ENCODE measurements at regions not wholly inside any gene's neighbourhood (a gene's known extent, or its start where the extent isn't known, plus 50 kb on each side); places are given as distances from the start of the nearest gene placed in this dataset.

DNA sequence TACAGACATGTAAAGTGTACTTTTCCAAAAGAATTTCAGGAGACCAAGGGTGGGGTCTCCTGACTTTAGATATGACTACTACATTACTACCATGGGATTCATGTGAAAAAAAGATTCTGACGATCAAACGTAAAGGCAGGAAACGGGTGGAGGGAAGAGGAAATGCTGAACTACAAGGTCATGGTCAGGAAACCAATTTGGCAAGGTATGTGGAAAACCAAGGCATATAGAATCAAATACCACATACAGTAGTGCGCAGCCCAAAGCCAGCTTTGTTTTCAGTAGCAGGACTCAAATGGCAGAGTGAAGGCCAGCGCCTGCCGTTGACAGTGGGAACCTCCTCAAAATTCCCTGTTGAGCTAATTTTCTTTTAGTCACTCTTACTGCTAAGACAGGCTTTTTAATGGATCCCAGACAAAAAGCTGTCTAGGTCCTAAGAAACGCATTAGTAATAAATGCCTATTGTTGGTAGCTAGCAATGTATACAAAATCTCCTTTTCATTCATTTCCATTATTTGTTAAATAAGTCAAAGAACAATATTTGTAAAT is 57.6 kb upstream of the SERTAD2 start:
- in situ Hi-C loops (cut with HindIII; ENCODE audit: low pct_unique_long_range_greater_than_20kb, low sequenced_read_pairs) (no loop called here), intact Hi-C loops (cut with micrococcal nuclease; ENCODE audit: unreplicated experiment) (no loop called here)
- no TSS peak for BruUV-seq (replicated peaks)
- no peaks in the 10 kb centered on the region for H3K4me1 ChIP-seq (ENCODE audit: control insufficient read depth, insufficient read depth, low read length)
- DNase-seq (ENCODE audit: low read depth, low spot score) (no peak), ATAC-seq (no peak)
- no peaks in the 10 kb centered on the region for H3K9me3 ChIP-seq (ENCODE audit: control insufficient read depth, insufficient read depth, low read depth, low read length)
- H3K36me3 ChIP-seq (ENCODE audit: control insufficient read depth, insufficient read depth, low read length) = no peaks in the 10 kb centered on the region
- H3K4me3 ChIP-seq (ENCODE audit: low read depth in 2 of 2, low read length in 2 of 2) = no peak overlapping the region
- no peak overlapping the region for H3K27ac ChIP-seq (ENCODE audit: low read length)
- no peaks in the 10 kb centered on the region for H3K27me3 ChIP-seq (ENCODE audit: control insufficient read depth, insufficient read depth, low read length)
- TF ChIP-seq SIN3A (IDR thresholded peaks at IDR 0.05; ENCODE audit: borderline replicate concordance, insufficient read depth, low read depth, low read length) (no peak), POLR2AphosphoS5 (IDR thresholded peaks at IDR 0.05; ENCODE audit: low read depth, low read length) (no peak), TCF7L2 (IDR thresholded peaks at IDR 0.05; ENCODE audit: low read depth, low read length) (no peak)
- TF ChIP-seq, protein P1, sequence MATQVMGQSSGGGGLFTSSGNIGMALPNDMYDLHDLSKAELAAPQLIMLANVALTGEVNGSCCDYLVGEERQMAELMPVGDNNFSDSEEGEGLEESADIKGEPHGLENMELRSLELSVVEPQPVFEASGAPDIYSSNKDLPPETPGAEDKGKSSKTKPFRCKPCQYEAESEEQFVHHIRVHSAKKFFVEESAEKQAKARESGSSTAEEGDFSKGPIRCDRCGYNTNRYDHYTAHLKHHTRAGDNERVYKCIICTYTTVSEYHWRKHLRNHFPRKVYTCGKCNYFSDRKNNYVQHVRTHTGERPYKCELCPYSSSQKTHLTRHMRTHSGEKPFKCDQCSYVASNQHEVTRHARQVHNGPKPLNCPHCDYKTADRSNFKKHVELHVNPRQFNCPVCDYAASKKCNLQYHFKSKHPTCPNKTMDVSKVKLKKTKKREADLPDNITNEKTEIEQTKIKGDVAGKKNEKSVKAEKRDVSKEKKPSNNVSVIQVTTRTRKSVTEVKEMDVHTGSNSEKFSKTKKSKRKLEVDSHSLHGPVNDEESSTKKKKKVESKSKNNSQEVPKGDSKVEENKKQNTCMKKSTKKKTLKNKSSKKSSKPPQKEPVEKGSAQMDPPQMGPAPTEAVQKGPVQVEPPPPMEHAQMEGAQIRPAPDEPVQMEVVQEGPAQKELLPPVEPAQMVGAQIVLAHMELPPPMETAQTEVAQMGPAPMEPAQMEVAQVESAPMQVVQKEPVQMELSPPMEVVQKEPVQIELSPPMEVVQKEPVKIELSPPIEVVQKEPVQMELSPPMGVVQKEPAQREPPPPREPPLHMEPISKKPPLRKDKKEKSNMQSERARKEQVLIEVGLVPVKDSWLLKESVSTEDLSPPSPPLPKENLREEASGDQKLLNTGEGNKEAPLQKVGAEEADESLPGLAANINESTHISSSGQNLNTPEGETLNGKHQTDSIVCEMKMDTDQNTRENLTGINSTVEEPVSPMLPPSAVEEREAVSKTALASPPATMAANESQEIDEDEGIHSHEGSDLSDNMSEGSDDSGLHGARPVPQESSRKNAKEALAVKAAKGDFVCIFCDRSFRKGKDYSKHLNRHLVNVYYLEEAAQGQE (IDR thresholded peaks at IDR 0.05; ENCODE audit: insufficient read depth in 1 of 2, low read depth in 2 of 2, low read length in 1 of 2) = no peak
- TF ChIP-seq, protein P2, sequence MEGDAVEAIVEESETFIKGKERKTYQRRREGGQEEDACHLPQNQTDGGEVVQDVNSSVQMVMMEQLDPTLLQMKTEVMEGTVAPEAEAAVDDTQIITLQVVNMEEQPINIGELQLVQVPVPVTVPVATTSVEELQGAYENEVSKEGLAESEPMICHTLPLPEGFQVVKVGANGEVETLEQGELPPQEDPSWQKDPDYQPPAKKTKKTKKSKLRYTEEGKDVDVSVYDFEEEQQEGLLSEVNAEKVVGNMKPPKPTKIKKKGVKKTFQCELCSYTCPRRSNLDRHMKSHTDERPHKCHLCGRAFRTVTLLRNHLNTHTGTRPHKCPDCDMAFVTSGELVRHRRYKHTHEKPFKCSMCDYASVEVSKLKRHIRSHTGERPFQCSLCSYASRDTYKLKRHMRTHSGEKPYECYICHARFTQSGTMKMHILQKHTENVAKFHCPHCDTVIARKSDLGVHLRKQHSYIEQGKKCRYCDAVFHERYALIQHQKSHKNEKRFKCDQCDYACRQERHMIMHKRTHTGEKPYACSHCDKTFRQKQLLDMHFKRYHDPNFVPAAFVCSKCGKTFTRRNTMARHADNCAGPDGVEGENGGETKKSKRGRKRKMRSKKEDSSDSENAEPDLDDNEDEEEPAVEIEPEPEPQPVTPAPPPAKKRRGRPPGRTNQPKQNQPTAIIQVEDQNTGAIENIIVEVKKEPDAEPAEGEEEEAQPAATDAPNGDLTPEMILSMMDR (IDR thresholded peaks at IDR 0.05) = no peak
- POLR2A ChIA-PET = no interaction called here
- CTCF ChIA-PET = no interaction called here

DNA sequence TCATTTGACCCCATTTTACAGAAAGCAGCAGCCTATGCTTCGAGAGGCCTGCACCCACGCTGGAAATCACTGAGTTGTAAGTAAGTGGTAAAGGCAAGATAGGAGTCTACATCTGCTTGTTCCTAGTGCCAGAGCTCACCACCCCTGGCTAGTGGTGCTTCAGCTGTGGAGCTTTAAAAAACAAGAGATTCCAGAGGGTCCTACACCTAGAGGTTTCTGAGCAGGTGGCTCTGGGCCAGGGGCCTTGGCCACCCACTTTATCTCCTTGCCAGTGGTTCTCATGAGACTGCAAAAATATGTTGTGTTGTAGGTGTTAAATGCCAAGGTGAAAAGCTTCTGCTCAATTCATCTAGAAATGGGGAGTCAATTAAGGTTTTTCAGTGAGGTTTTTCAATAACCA is 60.0 kb upstream of the SERTAD2 start:
- ChIA-PET CTCF (no interaction called here), POLR2A (no interaction called here)
- DNase-seq (ENCODE audit: low read depth, low spot score) (no peak), ATAC-seq (no peak)
- H3K36me3 ChIP-seq (ENCODE audit: control insufficient read depth, insufficient read depth, low read length) = no peaks in the 10 kb centered on the region
- no peak overlapping the region for H3K27ac ChIP-seq (ENCODE audit: low read length)
- BruUV-seq (replicated peaks) = no TSS peak
- H3K4me1 ChIP-seq (ENCODE audit: control insufficient read depth, insufficient read depth, low read length) = no peaks in the 10 kb centered on the region
- no peaks in the 10 kb centered on the region for H3K27me3 ChIP-seq (ENCODE audit: control insufficient read depth, insufficient read depth, low read length)
- no peak overlapping the region for H3K4me3 ChIP-seq (ENCODE audit: low read depth in 2 of 2, low read length in 2 of 2)
- in situ Hi-C loops (cut with HindIII; ENCODE audit: low pct_unique_long_range_greater_than_20kb, low sequenced_read_pairs) = no loop called here
- intact Hi-C loops (cut with micrococcal nuclease; ENCODE audit: unreplicated experiment) = no loop called here
- TF ChIP-seq SIN3A (IDR thresholded peaks at IDR 0.05; ENCODE audit: borderline replicate concordance, insufficient read depth, low read depth, low read length) = no peak
- H3K9me3 ChIP-seq (ENCODE audit: control insufficient read depth, insufficient read depth, low read depth, low read length) = no peaks in the 10 kb centered on the region

DNA sequence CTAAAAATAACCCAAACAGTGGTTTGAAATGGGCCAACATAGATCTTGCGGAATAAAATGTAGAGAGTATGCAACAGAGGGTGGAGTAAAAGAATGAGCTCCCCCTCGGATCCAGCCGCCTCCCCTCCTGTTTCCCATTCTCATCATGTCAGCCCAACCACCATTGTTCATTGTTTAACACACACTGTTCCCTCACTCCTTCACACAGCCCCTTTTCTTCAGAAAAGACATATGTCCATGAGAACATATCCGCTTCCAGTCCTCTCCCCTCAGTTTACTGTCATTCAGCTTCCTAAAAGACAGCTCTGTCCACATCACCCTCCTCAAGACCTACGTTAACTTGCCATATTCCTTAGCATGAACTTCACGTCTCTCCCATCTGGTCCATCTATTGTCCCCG is 62.9 kb upstream of the SERTAD2 start:
- CTCF ChIA-PET = no interaction called here
- BruUV-seq (replicated peaks) = no TSS peak
- ATAC-seq (no peak), DNase-seq (ENCODE audit: low read depth, low spot score) (no peak)
- no peak for TF ChIP-seq SIN3A (IDR thresholded peaks at IDR 0.05; ENCODE audit: borderline replicate concordance, insufficient read depth, low read depth, low read length)
- no peak for TF ChIP-seq TCF7L2 (IDR thresholded peaks at IDR 0.05; ENCODE audit: low read depth, low read length)
- TF ChIP-seq, protein P1 (IDR thresholded peaks at IDR 0.05; ENCODE audit: insufficient read depth in 1 of 2, low read depth in 2 of 2, low read length in 1 of 2) = no peak
- TF ChIP-seq, protein P2 (IDR thresholded peaks at IDR 0.05) = no peak
- TF ChIP-seq POLR2AphosphoS5 (IDR thresholded peaks at IDR 0.05; ENCODE audit: low read depth, low read length) = no peak
- Histone ChIP-seq H3K27me3 (ENCODE audit: control insufficient read depth, insufficient read depth, low read length) (no peaks in the 10 kb centered on the region), H3K27ac (ENCODE audit: low read length) (no peak overlapping the region), H3K9me3 (ENCODE audit: control insufficient read depth, insufficient read depth, low read depth, low read length) (no peaks in the 10 kb centered on the region), H3K36me3 (ENCODE audit: control insufficient read depth, insufficient read depth, low read length) (no peaks in the 10 kb centered on the region), H3K4me1 (ENCODE audit: control insufficient read depth, insufficient read depth, low read length) (peaks cover 13% of the 10 kb centered on the region; the same call in 1 of the 2 replicates), H3K4me3 (ENCODE audit: low read depth in 2 of 2, low read length in 2 of 2) (no peak overlapping the region)
- in situ Hi-C loops (cut with HindIII; ENCODE audit: low pct_unique_long_range_greater_than_20kb, low sequenced_read_pairs) (no loop called here), intact Hi-C loops (cut with micrococcal nuclease; ENCODE audit: unreplicated experiment) (no loop called here)
- POLR2A ChIA-PET = no interaction called here
